Uterus (tissue), 2 donors: ENCODE measurements at regions not wholly inside any gene's neighbourhood (a gene's known extent, or its start where the extent isn't known, plus 50 kb on each side); places are given as distances from the start of the nearest gene placed in this dataset.

Experiments
- POLR2A ChIP-seq, 2 donors: fragments of 450-650 bp; IDR thresholded peaks; one replicate each; pipeline ENCODE4 v1.6.1; 2016; ENCODE audit warnings: antibody characterized with exemption in 2 of 2, mild to moderate bottlenecking in 1 of 2, moderate library complexity in 1 of 2
- TF ChIP-seq, protein P1 (sequence below), 4 experiments: fragments of 200-600 bp in 2 of 4; fragments of 450-650 bp in 2 of 4; sonication (generic) in 2 of 4; IDR thresholded peaks; one replicate each; pipeline ENCODE4 v1.5.1; 2016 to 2019; ENCODE audit warnings: antibody characterized with exemption in 4 of 4, mild to moderate bottlenecking in 2 of 4, moderate library complexity in 1 of 4

- TF ChIP-seq, protein P1, sequence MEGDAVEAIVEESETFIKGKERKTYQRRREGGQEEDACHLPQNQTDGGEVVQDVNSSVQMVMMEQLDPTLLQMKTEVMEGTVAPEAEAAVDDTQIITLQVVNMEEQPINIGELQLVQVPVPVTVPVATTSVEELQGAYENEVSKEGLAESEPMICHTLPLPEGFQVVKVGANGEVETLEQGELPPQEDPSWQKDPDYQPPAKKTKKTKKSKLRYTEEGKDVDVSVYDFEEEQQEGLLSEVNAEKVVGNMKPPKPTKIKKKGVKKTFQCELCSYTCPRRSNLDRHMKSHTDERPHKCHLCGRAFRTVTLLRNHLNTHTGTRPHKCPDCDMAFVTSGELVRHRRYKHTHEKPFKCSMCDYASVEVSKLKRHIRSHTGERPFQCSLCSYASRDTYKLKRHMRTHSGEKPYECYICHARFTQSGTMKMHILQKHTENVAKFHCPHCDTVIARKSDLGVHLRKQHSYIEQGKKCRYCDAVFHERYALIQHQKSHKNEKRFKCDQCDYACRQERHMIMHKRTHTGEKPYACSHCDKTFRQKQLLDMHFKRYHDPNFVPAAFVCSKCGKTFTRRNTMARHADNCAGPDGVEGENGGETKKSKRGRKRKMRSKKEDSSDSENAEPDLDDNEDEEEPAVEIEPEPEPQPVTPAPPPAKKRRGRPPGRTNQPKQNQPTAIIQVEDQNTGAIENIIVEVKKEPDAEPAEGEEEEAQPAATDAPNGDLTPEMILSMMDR (IDR thresholded peaks at IDR 0.05): no peak
- no peak for TF ChIP-seq POLR2A (IDR thresholded peaks at IDR 0.05)
Observed at GRCh38 chr5:106451998-106452397, 1218.7 kb downstream of the EFNA5 start.
